ENCODE measurements at regions not wholly inside any gene's neighbourhood (a gene's known extent, or its start where the extent isn't known, plus 50 kb on each side); places are given as distances from the start of the nearest gene placed in this dataset.

DNA sequence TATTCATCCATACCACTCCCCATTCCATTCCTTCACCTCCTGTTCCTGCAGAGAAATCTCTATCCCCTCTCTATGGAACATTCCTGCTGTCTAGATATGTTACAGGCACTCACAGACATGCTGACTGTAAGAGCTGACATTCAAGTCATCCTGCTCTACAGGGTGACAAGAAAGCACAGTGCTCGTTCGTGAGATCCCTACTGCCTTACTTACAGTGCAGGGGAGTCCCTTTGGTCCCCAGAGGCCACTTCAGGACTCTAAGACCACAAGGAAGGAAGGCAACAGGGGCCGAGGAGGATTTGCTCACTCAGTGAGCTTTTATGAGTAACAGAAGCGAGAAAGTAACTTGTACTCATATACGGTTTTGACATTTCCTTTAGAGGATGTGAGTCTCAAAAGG lies 110.5 kb downstream of the GAS1 start:
- Histone ChIP-seq H4K20me1 (ENCODE audit: insufficient read depth, low read length) (no peaks in the 10 kb centered on the region), H3K4me3 (replicated peaks in 1 of 3; ENCODE audit: low read depth in 2 of 3, low read length in 3 of 3) (no peak overlapping the region), H3K79me2 (ENCODE audit: insufficient read depth, low read length) (no peaks in the 10 kb centered on the region), H3K9ac (ENCODE audit: insufficient read depth, low read length, poor library complexity, severe bottlenecking) (no peak overlapping the region), H3K4me2 (replicated peaks; ENCODE audit: extremely low read depth, low read length, poor library complexity, severe bottlenecking) (no peak overlapping the region), H3K4me1 (ENCODE audit: control insufficient read depth in 1 of 2, insufficient read depth in 2 of 2, low read length in 2 of 2) (no peaks in the 10 kb centered on the region), H3K9me3 (replicated peaks in 1 of 2; ENCODE audit: control insufficient read depth in 1 of 2, insufficient read depth in 1 of 2, low read length in 2 of 2) (no peaks in the 10 kb centered on the region), H3K36me3 (replicated peaks in 1 of 2; ENCODE audit: control insufficient read depth in 1 of 2, insufficient read depth in 2 of 2, low read length in 2 of 2) (no peaks in the 10 kb centered on the region), H3K27ac (ENCODE audit: low read depth in 1 of 2, low read length in 2 of 2) (no peak overlapping the region), H2AFZ (ENCODE audit: insufficient read depth, low read depth, low read length, poor library complexity, severe bottlenecking) (no peak overlapping the region), H3K27me3 (ENCODE audit: control insufficient read depth in 2 of 2, insufficient read depth in 2 of 2, low read length in 2 of 2) (no peaks in the 10 kb centered on the region)
- peaks cover 0 to 4% (median 1%) of the 10 kb centered on the region in 7 donors for H3K9me3 Mint-ChIP-seq
- H3K36me3 Mint-ChIP-seq = no peaks in the 10 kb centered on the region
- WGBS (ENCODE audit: insufficient coverage) = 78% methylated on average over 3 of the region's 5 CpGs
- DNase-seq = no peak
- H3K27ac Mint-ChIP-seq = no peak overlapping the region
- no peaks in the 10 kb centered on the region for H3K4me1 Mint-ChIP-seq
- TF ChIP-seq, protein P1, sequence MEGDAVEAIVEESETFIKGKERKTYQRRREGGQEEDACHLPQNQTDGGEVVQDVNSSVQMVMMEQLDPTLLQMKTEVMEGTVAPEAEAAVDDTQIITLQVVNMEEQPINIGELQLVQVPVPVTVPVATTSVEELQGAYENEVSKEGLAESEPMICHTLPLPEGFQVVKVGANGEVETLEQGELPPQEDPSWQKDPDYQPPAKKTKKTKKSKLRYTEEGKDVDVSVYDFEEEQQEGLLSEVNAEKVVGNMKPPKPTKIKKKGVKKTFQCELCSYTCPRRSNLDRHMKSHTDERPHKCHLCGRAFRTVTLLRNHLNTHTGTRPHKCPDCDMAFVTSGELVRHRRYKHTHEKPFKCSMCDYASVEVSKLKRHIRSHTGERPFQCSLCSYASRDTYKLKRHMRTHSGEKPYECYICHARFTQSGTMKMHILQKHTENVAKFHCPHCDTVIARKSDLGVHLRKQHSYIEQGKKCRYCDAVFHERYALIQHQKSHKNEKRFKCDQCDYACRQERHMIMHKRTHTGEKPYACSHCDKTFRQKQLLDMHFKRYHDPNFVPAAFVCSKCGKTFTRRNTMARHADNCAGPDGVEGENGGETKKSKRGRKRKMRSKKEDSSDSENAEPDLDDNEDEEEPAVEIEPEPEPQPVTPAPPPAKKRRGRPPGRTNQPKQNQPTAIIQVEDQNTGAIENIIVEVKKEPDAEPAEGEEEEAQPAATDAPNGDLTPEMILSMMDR (IDR thresholded peaks at IDR 0.05) = no peak
- H3K27me3 Mint-ChIP-seq (ENCODE audit: low read depth in 3 of 3) = peaks cover 0 to 7% (median 4%) of the 10 kb centered on the region in 3 donors
- no peak overlapping the region for H3K4me3 Mint-ChIP-seq
- intact Hi-C loops (cut with micrococcal nuclease) = no loop called here

DNA sequence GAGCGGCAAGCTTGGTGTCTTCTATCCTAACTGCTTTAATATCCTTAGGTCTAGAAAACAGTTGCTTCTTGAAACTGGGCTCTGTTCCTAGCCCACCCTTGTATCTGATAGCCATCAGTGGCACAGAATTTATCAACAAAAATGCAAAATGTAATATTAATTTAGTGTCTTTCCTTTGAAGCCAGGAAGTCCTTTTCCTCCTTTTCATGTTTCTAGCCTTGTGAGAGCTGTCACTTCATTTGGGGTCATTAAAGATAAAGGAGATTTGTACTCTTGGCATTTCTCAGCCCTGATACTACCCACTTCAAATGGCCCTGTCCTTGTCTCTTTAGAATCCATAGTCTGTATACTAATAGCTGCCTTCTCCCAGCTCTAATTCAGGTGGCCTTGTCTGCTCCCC lies 111.0 kb downstream of the GAS1 start:
- intact Hi-C loops (cut with micrococcal nuclease) = no loop called here
- no peaks in the 10 kb centered on the region for H3K27me3 ChIP-seq (ENCODE audit: control insufficient read depth in 2 of 2, insufficient read depth in 2 of 2, low read length in 2 of 2)

More for the DNA sequence above, 111.0 kb downstream of the GAS1 start:
- H3K9me3 Mint-ChIP-seq = peaks cover 0 to 4% (median 1%) of the 10 kb centered on the region in 7 donors
- WGBS (ENCODE audit: insufficient coverage) = no CpG with 5 or more reads among the region's 1 CpG
- no peak overlapping the region for H3K4me3 Mint-ChIP-seq
- H3K27ac Mint-ChIP-seq = no peak overlapping the region
- H3K4me1 Mint-ChIP-seq = no peaks in the 10 kb centered on the region
- no peaks in the 10 kb centered on the region for H3K9me3 ChIP-seq (replicated peaks in 1 of 2; ENCODE audit: control insufficient read depth in 1 of 2, insufficient read depth in 1 of 2, low read length in 2 of 2)
- no peak overlapping the region for H3K4me3 ChIP-seq (replicated peaks in 1 of 3; ENCODE audit: low read depth in 2 of 3, low read length in 3 of 3)
- H3K36me3 Mint-ChIP-seq = no peaks in the 10 kb centered on the region
- peaks cover 0 to 7% (median 4%) of the 10 kb centered on the region in 3 donors for H3K27me3 Mint-ChIP-seq (ENCODE audit: low read depth in 3 of 3)
- H3K36me3 ChIP-seq (replicated peaks in 1 of 2; ENCODE audit: control insufficient read depth in 1 of 2, insufficient read depth in 2 of 2, low read length in 2 of 2) = no peaks in the 10 kb centered on the region
- TF ChIP-seq, protein P1 (IDR thresholded peaks at IDR 0.05) = no peak
- no peaks in the 10 kb centered on the region for H3K4me1 ChIP-seq (ENCODE audit: control insufficient read depth in 1 of 2, insufficient read depth in 2 of 2, low read length in 2 of 2)
- H3K27ac ChIP-seq (ENCODE audit: low read depth in 1 of 2, low read length in 2 of 2) = no peak overlapping the region
- no peak overlapping the region for H3K9ac ChIP-seq (ENCODE audit: insufficient read depth, low read length, poor library complexity, severe bottlenecking)
- DNase-seq = no peak
- no peak overlapping the region for H2AFZ ChIP-seq (ENCODE audit: insufficient read depth, low read depth, low read length, poor library complexity, severe bottlenecking)
- H3K79me2 ChIP-seq (ENCODE audit: insufficient read depth, low read length) = no peaks in the 10 kb centered on the region
- H3K4me2 ChIP-seq (replicated peaks; ENCODE audit: extremely low read depth, low read length, poor library complexity, severe bottlenecking) = no peak overlapping the region
- no peaks in the 10 kb centered on the region for H4K20me1 ChIP-seq (ENCODE audit: insufficient read depth, low read length)

All from CD14-positive monocyte (primary cell).